GM19397 (cell line): ENCODE measurements at regions not wholly inside any gene's neighbourhood (a gene's known extent, or its start where the extent isn't known, plus 50 kb on each side); places are given as distances from the start of the nearest gene placed in this dataset.

Experiments
- ATAC-seq: cut with Tn5 transposase; IDR thresholded peaks from one replicate; pipeline ENCODE4 v1.9.1; 2021; ENCODE audit warnings: mild to moderate bottlenecking, moderate library complexity; ENCODE audit not compliant: unreplicated experiment

DNA sequence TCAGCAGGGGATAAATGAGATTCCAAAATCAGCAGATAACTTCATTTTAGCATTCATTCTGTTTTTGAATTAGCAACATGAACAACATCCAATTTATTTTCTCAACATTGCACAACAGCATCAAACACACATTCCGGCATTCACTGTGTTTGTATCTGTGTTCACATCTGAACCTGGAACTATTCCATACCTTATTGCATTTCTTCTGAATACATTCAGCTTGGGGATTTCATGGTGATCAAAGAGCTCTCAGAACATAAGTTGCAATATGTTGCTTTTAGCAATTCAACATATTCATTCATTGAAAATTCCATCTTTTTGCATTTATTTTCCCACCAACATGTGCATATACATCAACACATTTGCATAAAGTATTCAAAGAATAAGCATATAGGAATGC lies 1431.7 kb upstream of the PIK3C3 start:
- ATAC-seq, result no peak

DNA sequence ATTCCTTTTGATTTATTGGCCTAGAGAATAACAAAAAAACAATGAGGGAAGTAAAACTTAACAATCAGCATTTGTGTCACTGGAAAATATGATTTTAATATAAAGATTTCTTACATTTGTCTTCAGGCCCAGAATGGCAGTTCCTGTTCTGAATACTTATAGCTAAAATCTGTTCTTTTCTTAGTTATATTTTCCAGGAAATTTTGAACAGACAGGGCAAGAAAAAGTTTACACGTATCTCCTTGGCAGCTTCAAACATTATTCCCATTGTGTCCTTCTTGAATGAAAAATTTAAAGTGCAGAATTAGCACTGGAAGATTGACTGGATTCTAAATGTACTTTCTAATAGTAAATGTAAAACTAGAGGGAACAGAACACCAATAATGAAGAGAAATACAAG lies 1454.0 kb upstream of the PIK3C3 start:
- no peak for ATAC-seq

DNA sequence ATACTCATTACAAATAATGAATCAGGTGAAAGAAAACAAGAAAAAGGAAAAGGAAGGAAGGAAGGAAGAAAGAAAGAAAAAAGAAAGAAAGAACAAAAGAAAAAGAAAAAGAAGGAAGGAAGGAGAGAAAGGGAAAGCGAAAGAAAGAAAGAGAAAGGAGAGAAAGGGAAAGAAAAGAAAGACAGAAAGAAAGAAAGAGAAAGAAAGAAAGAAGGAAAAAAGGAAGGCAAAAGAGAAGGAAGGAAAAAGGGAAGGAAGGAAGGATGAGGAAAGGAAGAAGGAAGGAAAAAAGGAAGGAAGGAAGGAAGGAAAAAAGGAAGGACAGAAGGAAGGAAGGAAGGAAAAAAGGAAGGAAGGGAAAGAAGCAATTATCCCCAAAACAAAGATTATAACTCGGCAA lies 1460.4 kb upstream of the PIK3C3 start:
- ATAC-seq, result no peak

DNA sequence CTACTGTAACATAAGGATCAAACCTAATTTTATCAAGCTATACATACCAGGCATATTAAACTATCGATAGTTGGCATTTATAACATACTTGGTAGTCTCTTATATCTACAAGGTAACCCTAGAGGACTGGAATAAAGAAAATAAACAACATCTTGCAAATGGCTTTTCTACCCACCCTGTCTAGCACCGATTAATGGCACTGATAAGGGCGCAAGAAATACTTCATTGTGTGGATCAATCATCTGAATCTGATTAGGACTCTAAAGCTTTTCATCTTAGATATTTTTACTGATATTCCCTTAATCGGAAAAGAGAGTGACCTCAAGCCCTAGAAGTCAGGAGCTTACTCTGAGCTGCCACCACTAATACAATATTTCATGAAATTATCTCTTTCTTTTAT lies 1461.7 kb upstream of the PIK3C3 start:
- ATAC-seq, result no peak

DNA sequence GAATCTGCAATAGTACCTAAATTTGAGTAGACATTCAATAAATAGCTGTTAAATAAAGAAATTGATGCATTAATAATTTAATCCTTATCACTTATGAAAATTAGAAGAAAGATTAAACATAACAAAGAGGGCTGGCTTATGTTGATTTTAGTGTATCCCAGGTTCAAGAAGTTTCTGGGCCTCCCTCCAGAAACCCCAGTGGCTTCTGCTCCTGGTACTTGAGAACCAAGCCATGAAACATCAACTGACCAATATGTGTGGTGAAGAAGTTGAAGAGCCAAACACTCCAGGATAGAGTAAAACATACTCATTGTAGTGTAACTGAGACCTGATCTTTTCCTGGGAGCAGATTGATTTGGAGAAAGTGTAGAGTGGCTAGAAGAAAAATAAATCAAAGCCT lies 1465.7 kb upstream of the PIK3C3 start:
- no peak for ATAC-seq

DNA sequence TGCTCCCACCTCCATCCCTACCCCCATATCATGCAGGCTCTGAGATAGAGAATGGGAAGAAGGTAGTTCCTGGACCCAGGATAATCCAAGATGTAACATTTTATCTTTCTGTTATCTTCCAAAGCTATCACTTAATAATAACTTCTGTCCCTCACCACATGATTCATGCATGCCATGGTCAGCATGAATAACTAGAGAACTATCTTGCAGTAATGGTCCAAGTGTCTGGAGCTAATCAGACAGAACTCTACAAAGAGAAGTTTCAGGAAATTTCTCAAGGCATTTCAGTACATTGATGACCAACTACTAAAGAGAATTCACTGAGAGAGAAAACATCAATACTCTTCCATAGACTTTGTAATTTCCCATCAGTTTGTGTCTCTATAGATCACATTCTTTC lies 1469.7 kb upstream of the PIK3C3 start:
- ATAC-seq, result no peak

DNA sequence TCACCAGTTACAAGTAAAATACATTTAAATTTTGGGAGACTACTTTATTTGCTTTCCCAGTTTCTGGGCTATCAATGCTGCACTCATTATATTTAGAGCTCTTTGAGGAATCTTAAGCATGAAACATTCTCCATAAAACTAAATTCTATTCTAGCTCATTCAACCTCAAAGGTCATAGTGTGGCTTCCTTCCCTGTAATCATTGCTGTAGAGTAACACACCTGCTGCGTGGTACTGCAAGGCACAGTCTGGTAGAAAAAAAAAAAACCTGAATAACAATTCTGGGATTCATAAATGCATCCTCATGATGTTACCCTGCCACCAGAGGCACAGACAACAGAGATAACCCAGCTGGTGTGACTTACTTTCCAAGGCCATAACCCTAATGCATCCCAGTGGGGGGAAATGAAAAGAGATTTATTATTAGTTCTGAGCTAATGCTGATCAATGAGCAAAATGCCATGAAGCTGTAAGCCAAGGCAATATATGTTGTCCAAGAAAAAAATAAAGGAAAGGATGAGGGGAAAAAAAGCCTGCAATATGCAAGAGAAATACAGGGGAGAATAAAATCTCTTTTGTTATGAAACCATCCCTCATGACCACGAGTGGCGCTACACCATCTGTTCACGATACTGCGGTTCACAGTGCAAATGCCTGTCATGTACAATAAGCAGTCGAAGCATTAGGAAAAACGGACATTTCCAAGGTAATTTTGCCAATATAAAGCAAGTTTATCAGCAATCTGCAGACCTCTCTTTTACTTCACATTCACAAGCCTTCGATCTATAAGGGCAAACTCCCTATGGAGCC lies 1481.6 kb upstream of the PIK3C3 start:
- no peak for ATAC-seq

DNA sequence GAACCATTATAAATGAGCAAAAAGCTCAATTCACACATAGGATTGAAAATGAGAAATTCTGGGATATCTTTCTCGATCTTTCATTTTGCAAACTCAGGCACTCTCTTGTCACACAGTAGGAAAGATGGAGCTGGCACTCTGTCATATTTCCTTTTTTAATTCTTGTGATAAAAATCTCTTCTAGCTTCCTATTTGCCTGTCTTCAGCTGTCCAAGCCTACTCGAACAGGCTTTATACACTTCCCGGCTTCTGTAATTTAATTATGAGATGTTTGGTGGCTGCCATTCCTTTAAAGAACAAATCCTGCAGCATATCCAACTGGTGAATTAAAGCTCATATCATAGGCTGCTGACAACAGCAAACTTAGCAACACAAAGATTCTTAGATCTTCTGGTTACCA lies 1484.3 kb upstream of the PIK3C3 start:
- ATAC-seq, result no peak

DNA sequence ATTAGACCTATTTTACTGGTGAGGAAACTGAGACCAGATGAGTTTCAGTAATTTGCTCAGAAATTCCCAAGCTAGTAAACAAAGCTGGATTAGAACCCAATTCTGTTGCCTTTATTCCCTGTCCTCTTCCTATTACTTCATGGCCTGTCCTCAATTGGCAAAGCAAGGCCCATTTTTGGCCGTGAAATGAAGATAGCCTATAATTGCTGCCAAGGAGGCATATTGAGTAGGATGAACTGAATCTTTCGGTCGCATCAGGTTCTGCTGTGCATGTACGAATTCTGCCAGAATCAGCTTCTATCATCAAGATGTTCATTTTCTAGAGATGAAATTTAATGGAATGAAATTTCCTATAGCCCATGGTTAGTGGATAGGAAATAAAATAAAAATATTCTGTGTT lies 1485.2 kb upstream of the PIK3C3 start:
- no peak for ATAC-seq

DNA sequence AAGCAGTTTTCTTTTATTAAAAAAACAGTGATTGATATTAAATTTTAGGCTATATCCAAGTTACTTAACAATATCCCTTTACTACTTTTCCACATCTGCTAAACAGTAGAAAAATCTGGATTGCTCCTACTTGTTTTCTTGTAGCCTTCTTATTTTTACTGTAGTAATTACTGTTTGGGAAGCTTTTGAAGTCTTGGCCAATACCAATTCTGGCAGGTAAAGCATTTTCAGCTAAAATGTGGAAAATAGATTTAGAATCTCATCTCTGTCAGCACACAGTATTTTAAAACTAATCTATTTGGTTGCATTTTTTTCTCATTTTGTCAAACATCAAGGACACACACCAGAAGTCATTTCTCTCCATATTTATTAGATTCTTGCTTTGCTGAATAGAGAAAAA lies 1485.7 kb upstream of the PIK3C3 start:
- ATAC-seq, result no peak

DNA sequence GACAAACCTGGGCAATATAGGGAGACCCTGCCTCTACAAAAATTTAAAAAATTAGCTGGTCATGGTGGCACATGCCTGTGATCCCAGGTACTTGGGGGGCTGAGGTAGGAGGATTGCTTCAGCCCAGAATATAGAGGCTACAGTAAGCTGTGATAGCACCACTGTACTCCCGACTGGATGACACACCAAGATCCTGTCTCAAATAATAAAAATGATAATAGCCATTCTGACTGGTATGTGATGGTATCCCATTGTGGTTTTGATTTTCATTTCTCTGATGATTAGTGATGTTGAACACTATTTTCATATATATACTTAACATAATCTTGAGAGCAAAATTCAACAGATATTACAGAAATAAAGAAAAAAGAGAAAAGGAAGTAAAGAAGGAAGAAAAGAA lies 1491.0 kb upstream of the PIK3C3 start:
- no peak for ATAC-seq

DNA sequence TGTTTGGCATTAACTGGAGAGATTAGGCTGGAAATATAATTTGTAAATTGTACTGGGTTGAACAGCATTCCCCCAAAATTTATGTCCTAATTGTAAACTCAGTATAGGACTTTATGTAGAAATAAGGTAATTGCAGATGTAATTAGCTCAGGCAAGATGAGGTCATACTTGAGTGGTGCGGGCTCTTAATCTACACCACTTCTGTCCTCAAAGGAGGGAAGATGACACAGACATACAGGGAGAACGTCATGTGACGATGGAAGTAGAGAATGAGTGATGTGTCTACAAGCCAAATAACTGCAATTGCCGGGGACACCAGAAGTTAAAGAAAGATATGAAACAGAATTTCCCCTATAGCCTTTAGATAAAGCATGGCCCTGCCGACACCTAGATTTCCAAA lies 1501.1 kb upstream of the PIK3C3 start:
- ATAC-seq, result no peak

DNA sequence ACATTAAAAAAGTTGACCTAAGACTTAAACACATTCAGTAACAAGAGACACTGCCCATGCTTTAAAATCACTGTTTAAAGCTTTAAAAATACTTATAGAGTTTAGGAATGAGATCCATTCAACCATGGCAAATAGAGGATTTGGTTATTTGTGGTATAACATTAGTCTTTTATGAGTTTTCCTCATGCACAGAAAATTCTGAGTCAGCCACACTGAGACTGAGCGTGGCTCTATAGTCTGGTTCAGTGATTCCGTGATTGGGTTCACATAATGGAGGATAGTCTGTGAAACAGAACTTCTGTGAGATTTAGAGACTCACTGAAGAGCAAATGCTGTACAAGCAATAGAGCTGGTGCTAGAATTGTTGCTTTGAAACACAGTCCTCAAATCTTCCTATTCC lies 1502.4 kb upstream of the PIK3C3 start:
- ATAC-seq, result no peak

DNA sequence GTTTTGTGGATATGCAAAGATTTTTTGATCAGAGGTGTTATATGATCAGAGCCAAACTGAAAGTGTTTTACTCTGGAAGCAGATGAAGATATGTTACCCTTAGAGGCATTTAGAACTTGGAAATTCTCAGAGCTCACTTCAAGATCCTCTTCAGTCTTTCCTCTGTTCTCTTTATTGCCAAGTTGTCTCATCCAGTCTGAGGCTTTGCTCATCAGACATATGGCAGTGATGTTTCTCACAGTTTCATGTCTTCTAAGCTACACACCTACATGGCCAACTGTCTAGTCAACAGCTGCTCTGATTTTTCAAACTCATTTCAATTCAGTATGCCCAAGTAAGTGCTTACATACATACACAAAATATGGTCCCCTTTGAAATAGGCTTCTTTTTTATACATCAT lies 1504.3 kb upstream of the PIK3C3 start:
- ATAC-seq, result no peak

DNA sequence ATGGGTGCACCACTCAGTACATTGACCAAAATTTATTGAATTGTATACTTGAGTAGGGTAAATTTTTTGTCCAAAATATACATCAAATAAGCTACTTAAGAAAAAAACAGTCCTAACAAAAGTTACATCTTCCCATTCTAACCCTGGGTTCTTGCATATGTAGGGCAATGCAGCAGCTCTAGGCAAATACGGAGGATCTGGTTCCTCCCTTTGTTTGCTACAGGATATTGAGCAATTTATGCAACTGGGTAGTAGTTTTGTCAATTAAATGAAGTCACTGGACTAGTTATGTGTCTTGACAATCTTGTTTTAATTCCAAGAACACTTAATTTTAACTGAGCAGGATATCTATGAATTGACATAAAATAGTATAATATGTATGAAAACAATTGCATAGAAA lies 1507.2 kb upstream of the PIK3C3 start:
- ATAC-seq, result no peak

DNA sequence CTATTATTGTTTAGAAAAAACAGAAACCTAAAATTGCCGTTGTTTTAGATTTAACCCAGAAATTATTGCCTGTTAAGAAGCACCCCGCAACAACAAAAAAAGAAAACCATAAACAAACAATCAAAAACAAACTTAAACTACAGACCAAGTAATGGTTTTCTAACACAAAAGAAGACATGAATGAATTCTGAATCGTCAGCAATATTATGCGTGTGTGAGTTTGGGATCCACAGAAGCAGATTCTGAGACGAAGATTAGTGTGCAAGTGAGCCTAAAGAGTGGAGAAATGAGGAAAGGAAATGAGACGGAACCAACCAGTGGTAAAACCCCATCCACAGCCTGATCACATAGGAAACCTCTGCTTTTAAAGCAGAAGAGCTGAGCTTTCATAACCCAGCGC lies 1514.9 kb upstream of the PIK3C3 start:
- no peak for ATAC-seq

DNA sequence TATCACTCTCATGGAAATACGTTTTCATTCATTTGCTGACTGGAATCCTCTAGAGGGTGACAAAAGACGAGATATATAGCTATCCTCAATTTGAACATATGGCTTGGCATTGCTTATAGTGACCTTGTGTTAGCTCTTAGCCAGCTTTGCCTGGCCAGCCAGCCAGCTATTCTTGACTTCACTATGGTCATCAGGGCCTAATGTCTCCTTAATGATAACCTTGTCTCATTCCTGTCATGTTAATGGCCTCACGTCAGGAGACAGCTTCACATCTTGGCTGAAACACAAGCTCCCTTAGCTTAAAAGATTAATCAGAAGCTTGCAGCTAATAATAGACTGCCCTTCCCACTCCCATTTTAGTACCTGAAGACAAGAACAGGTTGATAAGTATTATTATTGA lies 1517.5 kb upstream of the PIK3C3 start:
- no peak for ATAC-seq

DNA sequence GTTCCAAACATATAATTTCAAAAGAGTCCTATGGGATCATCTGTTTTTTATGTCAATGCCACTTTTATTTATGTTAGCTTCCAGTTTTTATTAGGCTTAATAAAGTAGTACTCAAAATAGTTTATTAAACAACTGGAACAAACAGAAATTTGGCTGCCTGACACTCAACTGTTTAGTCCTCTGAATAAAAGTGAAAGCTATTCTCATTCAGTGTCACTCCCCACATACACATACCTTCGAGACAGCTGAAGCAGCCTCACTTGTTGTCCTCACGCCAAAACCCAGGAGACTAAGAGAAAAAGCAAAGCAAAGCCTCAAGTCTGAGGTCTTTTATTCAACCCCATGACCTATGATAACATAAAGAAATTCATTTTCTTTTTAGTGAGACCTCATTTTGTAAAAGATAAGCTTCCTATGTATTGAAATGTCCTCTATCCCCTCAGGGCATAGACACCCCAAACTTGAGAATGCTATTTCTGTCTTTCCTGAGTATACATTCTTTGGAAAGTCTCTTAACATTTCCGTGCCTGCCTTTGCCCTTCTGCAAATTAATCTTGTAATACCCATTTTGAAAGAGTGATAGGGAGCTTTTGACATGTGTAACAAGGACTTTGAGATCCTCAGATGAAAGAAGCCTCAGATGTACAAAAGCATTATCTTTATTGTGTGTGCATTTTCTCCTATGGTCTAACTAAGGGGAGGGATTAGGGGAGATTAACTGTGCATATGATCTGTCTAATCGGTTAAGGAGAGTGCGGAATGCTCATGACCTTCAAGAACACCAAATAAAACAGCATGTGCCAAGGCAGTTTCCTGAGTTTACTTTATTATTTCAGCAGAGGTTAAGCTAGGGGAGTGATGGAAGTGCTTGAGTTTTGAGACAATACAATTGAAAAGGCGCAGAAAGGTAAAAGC lies 1523.7 kb upstream of the PIK3C3 start:
- no peak for ATAC-seq

DNA sequence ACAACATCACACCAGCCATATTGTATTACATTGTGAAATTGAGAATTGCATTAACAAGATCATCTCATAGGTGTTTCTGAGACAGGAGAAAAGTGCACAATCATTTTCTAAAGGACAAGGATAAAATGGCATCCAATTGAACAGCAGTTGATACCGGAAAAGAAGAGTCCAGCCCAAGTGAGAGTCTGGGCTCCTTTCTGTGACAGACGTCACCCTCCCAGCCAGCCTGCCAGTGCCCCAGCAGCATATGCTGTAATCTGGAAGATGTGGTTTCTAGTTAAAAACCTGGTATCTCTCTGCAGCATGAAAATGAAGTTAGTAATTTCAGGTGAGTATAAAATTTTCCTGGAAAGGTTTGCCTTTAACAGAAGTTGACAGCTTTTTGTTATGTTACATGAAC lies 1531.7 kb upstream of the PIK3C3 start:
- ATAC-seq, result no peak

DNA sequence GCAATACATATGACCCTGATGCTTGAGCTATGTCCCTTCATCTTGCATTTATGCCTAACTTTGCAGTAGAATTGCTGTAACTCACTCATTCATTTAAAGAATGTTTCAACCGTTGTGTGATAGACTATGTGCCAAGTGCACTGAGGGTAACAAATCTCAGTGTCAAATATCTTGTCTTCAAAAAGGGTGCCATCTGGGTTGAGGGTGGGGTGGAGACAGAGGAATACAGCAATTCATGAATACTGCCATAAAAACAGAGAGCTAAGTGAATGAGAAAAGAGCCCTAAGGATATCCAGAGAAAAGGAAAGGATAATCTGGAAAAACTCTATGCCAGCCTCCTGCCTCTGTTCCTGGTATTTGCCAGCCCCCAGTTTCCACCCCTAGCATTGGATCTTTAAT lies 1534.4 kb upstream of the PIK3C3 start:
- no peak for ATAC-seq

DNA sequence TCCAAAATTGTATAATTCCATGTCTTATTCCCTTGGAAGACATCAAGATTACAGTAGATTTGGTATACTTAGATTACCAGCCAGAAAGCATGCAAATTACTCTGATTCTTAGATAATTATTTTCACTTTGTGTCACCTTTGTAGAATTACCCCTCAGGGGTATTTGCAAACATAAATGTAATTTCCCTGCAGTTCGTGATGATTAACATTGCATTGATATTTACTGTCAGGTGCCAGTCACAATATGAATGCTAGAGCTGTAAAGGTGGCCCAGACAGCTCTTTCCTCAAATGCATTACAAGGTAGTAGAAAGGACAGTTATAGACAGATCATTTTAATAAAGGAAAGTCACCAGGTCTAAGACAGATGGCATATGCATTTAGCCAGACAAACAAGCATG lies 1537.5 kb upstream of the PIK3C3 start:
- no peak for ATAC-seq

DNA sequence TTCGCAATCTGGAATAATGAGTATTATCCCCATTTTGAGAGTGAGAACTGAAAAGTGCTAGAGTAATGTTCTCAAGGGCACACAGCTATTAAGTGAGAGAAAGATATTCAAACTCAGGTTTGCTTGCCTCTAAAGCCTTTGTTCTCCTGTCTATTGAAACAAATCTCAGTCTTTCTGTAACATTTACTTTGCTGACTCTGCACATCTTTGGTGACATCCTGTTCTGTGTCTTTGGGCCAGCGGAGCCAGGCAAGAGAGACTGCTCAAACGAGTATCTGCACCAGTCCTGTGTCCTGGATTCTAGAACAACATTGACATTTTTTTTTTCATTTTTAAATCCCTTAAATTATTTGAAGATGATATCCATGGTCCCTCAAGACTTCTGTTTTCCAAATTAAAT lies 1539.2 kb upstream of the PIK3C3 start:
- ATAC-seq, result no peak
